Hematopoietic multipotent progenitor cell (in vitro differentiated cells): ENCODE measurements at regions not wholly inside any gene's neighbourhood (a gene's known extent, or its start where the extent isn't known, plus 50 kb on each side); places are given as distances from the start of the nearest gene placed in this dataset.
"Not testable (repeated sequence)": the region's sequence is repeated elsewhere in the genome, so short reads cannot be mapped to it uniquely, and the experiment has no call there.

Experiments used
- DNase-seq, 3 donors: peaks; one replicate each; pipeline ENCODE4 v3.0.0-alpha.2; 2011 to 2015; ENCODE audit warnings: low read depth in 2 of 3, low spot score in 2 of 3

GRCh38 chr4:33864290-33864859, 2379.9 kb downstream of the ARAP2 start:
- DNase-seq = no peak

GRCh38 chr4:33873791-33874190, 2370.5 kb downstream of the ARAP2 start:
- no peak for DNase-seq

- DNase-seq = no peak
Observed at GRCh38 chr4:33878710-33879109, 2365.6 kb downstream of the ARAP2 start.

GRCh38 chr4:33881176-33881575, 2363.1 kb downstream of the ARAP2 start:
- DNase-seq = no peak

- no peak for DNase-seq
Observed at GRCh38 chr4:33882246-33882990, 2361.9 kb downstream of the ARAP2 start.

- DNase-seq = no peak
Observed at GRCh38 chr4:33883111-33883510, 2361.2 kb downstream of the ARAP2 start.

GRCh38 chr4:33886356-33886755, 2358.0 kb downstream of the ARAP2 start:
- no peak for DNase-seq

- DNase-seq = no peak
Observed at GRCh38 chr4:33890841-33891240, 2353.5 kb downstream of the ARAP2 start.

- no peak for DNase-seq
Observed at GRCh38 chr4:33911959-33912358, 2332.4 kb downstream of the ARAP2 start.

GRCh38 chr4:33914386-33914785, 2329.9 kb downstream of the ARAP2 start:
- no peak for DNase-seq

GRCh38 chr4:33923469-33923868, 2320.8 kb downstream of the ARAP2 start:
- no peak for DNase-seq

- DNase-seq = no peak
Observed at GRCh38 chr4:33924239-33924638, 2320.1 kb downstream of the ARAP2 start.

- no peak for DNase-seq
Observed at GRCh38 chr4:33924811-33925210, 2319.5 kb downstream of the ARAP2 start.

- DNase-seq = no peak
Observed at GRCh38 chr4:33930497-33930896, 2313.8 kb downstream of the ARAP2 start.

GRCh38 chr4:33931026-33931425, 2313.3 kb downstream of the ARAP2 start:
- no peak for DNase-seq

- no peak for DNase-seq
Observed at GRCh38 chr4:33940281-33940680, 2304.0 kb downstream of the ARAP2 start.

GRCh38 chr4:33941854-33942253, 2302.5 kb downstream of the ARAP2 start:
- DNase-seq = no peak

GRCh38 chr4:33948921-33949320, 2295.4 kb downstream of the ARAP2 start:
- no peak for DNase-seq

- DNase-seq = not testable (repeated sequence)
Observed at GRCh38 chr4:33953848-33954247, 2290.5 kb downstream of the ARAP2 start.

GRCh38 chr4:33954759-33955158, 2289.6 kb downstream of the ARAP2 start:
- DNase-seq = no peak

- DNase-seq = no peak
Observed at GRCh38 chr4:33959519-33959918, 2284.8 kb downstream of the ARAP2 start.

- DNase-seq = no peak
Observed at GRCh38 chr4:33961761-33962160, 2282.6 kb downstream of the ARAP2 start.

GRCh38 chr4:33966808-33967207, 2277.5 kb downstream of the ARAP2 start:
- no peak for DNase-seq
